DMS153 (cell line): ENCODE measurements at regions not wholly inside any gene's neighbourhood (a gene's known extent, or its start where the extent isn't known, plus 50 kb on each side); places are given as distances from the start of the nearest gene placed in this dataset.
"Not testable (repeated sequence)": the region's sequence is repeated elsewhere in the genome, so short reads cannot be mapped to it uniquely, and the experiment has no call there.

Source experiments
- DNase-seq: peaks from one replicate; lab custom pipeline; 2025; lab: John Stamatoyannopoulos, UW

DNA sequence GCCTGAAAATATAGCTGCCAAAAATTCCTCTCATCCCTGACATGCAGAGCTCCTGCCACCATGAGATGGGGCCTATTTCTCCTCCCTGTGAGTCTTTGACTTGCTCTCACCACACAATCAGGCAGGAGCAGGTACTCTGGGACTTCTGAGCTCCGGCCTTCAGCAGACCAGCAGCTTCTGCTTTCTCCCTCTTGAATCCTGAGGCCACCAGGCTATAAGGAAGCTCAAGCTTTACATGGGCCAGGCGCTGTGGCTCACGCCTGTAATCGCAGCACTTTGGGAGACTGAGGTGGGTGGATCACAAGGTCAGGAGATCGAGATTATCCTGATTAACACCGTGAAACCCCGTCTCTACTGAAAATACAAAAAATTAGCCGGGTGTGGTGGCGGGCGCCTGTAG, 238.7 kb upstream of the RREB1 start:
- no peak for DNase-seq

DNA sequence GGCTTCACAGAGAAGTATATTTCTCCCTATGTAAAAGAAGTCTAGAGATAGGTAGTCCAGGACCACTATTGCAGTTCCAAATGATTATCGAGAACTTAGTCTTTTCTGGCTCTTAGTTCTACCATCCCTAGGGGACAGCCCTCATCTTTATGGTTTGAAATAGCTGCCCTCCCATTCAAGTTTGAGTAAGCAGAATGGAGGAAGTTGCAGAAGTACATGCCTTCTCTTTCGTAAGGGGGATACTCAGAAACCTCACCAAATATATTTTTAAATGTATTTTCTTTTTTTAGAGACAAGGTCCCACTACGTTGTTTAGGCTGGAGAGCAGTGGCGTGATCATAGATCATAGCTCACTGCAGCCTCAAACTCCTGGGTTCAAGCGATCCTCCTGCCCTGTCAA, 236.8 kb upstream of the RREB1 start:
- DNase-seq: no peak

DNA sequence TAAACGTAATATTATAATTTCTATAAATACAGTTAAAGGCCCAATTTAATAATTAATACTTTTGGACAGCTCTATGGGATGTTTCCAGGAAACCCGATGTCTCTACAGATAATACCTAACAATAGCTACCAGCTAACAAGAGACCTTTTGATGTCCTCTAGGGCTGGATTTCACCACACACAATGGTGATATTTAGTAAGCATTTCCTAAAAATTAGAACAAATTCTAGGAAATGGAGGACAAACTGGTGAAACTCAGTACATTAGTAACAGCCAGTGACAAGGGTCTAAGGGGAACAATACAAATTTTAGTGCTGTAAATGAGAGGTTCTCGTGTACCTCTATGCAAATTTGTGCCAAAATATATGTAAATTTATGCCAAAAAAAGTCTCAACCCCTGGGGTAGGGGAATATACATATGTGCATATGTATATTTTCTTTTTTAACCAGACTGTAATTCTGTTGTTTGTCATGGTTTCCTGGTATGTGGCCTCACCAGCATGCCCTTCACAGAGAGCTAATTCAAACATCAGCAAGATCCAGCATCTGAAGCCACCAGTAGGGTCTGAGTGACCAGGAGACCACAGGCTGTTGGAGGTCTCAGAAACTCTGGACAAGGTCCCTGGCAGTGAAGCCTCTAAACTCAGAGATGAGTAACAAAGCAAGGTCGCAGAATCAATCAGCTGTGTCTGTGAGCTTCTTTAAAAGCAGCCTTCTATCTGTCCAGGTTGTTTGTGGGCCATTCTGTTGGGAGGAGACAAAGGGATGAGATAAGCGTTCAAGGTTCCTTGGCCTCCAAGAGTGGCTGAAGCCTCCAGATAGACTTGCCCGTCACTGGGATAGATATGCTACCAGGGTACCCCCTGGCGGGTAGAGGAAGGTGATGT, 235.1 kb upstream of the RREB1 start:
- no peak for DNase-seq

DNA sequence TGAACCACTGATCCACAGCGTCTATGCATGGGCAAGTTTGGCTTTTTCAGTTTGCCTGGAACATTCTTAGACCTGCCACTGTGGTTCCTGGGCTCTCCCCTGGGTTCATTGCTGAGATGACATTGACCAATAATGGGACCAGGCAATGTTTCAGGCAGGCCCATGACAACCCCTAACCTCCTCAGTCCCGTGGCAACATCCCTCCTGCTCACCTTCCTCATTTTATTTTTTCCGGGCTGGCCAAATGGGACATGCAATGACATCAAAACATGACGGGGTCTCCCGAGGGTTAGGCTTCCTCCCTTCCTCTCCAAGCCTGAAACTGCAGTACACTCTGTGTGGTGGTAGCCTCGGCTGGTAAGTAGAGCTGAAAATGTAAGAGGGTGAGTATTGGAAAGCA, 234.0 kb upstream of the RREB1 start:
- no peak for DNase-seq

DNA sequence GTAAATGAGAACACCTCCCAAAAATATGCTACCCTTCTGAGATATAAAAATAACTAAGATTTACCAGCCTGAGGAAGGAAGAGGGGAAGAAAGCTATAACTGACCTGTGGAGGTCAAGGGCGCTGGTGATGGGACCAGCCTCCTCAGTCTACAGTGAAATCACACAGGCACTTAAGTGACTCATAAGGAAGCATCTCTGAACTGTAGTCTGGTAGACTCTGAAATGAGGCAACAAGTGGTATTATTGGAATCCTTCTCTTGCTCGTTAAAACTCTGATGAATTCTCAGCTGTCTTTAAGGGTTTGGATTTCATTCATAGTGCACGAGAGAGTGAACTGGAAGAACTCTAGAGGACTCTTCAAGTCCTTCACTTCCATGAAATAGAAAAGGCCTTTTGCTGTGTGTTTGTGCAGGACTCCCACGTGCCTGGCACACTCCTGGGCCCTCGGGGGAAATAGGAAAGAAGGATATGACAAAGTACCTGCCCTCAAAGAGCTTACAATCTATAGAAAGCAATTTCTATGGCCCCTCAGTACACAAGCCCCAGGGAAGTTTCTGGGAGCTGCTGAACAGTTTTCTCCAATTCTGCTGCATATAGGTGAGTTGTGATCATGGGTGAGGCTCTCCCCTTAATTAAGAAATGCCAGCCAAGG, 231.8 kb upstream of the RREB1 start:
- no peak for DNase-seq

DNA sequence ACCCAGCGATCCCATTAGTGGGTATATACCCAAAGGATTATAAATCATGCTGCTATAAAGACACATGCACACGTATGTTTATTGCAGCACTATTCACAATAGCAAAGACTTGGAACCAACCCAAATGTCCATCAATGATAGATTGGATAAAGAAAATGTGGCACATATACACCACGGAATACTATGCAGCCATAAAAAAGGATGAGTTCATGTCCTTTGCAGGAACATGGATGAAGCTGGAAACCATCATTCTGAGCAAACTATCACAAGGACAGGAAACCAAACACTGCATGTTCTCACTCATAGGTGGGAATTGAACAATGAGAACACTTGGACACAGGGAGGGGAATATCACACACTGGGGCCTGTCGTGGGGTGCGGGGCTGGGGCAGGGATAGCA, 230.0 kb upstream of the RREB1 start:
- not testable (repeated sequence) for DNase-seq

DNA sequence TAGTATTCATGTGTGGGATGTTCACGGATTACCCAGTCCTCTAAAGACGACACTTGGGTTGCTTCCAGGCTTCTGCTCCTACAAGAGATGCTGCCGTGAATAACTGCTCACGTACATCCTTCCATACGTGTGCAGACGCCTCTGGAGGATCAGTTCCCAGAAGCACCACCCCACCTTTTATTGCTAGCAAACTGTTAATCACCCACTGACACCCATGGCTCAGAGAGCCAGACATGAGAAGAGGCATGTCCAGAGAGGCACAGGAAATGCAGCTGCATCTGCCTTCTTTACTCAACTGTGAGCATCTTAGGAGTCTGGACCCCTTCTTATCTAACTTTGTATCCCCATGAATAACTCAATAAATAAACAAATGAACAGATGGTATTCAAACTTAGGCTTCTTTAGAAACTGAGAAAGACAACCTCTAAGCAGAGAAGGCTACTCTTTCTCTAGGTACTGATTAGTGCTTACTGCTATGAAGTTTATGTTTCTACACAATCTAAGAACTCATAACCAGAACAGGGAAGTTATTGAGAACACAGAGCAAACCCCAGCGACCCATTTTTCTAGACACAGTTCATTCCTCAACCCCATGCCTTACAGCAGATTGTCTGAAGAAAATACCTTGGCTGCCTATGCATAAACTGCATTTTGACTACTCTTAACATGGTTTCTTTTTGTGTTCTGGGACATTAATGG, 228.7 kb upstream of the RREB1 start:
- no peak for DNase-seq

DNA sequence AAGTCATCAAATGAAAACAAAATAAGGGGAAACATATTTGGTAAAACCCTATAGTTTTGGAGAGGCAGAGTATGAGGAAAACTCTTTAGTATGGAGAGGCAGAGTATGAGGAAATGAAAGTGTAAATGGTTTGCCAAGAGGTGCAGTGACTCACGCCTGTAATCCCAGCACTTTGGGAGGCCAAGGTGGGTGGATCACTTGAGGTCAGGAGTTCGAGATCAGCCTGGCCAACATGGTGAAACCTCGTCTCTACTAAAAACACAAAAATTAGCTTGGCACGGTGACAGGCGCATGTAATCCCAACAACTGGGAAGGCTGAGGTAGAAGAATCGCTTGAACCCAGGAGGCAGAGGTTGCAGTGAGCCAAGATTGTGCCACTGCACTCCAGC, 228.2 kb upstream of the RREB1 start:
- not testable (repeated sequence) for DNase-seq

DNA sequence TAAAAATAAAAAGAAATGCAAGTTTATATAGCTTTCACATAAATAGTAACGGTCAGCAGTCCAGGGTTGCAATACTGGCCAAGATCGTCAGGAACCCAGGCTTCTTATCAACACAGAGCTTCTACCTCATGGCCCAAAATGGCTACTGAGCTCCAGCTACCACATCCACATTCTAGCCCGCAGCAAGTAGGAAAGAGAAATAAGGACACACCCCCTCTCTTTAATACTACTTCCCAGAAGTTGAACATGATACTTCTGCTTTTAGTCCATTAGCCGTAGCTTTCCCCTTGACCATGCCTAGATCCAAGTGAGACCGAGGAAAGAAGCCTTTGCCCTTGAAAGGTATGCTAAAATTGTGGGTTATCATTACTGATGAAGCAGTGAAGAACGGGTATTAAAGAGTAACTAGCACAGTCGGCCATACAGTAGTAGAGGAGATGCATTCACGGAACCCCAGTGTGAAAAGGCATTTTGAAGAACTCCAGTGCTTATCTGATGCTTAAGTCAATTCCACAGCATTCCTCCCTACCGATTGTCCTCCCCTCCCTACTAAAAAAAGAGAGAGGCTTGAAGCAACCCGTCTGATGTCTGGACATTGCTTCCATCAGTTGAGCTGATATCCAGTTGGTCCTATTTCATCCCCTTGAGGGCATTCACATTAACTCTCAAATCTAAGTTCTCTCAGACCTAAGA, 226.9 kb upstream of the RREB1 start:
- DNase-seq: no peak

DNA sequence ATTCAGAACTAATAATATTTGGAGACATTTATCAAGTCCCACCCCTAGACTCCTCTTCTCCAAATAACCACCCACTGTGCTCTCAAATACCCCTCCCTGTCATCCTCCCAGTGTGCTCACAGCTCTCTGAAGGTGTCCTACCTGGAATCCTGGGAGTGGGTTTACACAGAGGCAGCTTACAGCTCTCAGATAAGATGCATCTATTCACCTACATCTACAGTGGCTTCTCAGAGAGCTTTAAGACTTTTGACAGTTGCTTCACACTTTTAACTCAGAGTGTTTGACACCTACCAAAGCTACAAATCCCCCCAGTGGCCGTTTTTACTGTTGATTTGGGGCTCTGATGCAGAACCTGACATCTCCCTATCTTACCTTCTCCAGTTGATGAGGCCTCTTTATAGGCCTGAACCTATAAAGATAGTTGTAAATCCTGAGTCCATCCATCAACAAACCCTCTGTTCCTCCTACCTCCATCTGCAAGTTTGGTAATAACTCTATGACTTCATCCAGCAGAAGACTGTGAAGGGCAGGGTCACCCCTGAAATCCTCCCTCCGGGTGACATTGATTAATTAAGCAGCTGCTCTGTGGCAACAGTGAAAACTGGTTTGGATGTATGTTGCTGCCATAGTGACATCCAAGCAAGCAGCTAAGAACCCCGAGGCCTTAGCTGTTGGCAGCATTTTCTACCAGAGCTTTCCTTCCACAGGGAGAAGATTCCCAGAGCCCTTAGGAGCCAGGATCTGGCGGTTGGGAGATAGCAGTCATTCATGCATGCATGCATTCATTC, 226.1 kb upstream of the RREB1 start:
- no peak for DNase-seq

DNA sequence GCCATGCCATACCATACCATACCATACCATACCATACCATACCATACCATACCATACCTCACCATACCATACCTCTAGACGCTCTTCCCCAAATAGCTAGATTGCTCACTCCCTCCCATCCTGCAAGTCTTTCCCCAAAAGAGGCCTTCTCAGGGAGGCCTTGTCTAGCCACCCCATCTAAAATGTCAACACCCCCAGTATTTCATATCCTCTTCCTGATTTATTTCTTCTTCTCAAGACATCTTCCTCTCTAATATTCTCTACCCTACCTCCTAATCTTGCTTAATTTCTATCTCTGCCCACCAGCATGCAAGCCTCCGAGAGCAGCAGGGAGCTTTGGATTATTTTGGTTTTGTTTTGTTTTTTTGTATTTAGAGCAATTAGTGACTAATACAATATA, 225.2 kb upstream of the RREB1 start:
- no peak for DNase-seq

DNA sequence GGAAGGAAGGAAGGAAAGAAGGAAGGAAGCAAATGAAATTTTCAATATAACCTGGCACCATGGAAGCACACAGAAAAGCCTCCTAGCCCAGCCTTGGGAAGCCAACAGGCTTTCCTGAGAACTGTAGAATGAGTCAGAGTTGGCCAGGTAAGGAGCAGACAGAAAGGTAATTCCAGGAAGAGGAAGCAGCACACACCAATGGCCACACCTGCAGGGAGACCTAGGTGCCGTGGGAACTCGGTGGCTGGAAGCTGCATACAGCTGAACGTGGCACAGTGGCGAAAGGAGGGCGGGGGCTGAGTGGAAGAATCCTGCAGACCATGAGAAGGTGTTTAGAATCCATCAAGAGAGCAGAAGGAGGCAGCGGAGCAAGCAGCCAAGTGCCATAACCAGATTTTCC, 224.8 kb upstream of the RREB1 start:
- DNase-seq: no peak

DNA sequence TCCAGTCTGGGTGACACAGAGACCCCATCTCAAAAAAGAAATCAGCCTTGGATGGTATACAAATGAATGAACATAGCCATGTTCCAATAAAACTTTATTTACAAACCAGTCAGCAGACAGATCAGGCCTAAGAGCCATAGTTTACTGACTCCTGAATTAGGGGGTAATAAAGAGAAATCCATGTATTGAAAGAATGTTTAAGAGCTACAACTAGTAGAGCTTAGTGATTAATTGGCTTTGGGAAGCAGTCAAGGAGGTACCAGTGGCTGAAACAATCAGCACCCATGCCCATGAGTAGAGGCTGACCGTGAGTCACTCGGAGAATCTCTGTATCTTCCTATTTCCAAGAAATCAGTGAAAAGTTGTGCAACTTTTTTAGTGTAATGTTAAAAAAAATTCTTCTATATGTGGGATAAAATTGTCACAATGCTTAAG, 223.6 kb upstream of the RREB1 start:
- DNase-seq: no peak

DNA sequence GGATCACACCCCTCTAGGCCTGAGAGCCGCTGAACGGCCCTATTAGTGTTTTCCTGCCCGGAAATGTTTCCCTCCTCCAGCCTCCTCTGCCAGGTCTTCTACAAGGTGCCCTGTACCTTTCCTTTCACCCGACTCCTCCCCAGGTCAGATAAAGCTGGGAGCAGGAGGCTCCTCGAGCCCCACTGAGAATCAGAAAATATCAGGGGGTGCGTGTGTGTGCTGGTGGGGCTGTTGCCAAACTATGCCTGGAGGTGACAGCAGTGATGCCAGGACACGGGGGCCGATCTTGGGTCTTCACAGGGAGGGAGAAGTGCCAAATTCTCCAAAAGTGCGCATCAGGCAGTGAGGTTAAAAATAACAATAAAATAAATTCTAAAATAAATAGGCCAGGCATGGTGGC, 222.8 kb upstream of the RREB1 start:
- DNase-seq: no peak

DNA sequence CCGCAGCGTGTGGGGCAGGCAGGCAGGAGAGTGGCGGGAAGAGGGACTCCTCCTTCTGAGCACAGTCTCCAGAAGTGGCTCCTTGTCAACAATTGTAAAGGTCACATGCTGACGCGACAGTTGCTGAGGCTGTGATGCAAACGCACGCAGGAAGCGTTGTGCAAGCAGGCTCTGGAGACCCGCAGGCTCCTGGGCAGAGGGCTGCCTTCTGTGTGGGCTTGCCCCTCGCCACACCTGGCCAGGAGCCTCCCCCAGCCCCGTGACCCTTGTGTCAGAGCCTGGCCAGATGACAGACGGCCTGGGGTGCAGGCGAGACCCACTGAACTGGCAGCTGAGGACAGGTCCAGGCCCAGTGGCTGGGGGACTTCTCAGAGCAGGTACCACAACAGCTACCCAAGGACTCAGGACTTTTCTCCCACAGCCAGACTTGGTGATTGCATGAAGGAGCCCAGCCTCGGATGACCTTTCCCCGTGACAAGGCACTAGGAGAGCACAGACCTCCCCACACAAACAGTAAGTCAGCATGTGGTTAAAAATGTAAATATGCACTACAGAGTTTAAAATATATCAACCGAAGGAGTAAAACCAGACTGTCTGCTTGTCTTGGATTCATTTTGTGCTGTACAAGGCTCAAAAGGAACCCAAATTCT, 222.1 kb upstream of the RREB1 start:
- DNase-seq: no peak

DNA sequence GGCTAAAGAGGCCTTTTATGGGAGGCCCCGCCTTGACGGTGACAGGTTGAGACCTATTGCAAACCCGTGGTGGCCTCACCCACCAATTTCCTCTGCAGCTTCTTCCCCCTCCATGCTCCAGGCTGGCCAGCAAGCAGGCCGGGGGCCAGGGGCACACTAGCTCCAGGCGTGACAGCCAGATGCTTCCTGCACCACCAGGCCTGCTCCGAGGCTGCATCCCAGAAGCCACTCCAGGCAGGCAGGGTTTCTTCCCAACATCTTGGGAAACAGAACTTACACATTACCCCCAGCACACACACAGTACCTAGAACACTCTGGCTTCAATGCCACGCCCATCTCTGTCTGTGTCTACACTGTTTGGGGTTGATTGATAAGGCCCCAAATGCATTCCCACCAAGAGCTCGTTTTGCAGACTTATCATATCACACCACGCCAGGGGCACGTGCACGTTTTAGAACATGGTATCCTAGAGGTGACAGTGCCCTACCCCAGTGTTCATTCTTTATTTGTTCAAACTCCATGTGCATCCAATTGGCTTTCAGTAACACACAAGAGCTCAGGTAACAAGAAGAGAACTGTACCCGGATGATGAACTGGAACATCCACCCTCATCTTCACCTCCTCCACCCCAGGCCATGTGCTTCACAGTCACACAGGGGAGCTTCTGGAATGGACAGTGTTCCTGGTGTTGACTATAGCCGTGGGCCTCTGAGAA, 221.4 kb upstream of the RREB1 start:
- DNase-seq: no peak

DNA sequence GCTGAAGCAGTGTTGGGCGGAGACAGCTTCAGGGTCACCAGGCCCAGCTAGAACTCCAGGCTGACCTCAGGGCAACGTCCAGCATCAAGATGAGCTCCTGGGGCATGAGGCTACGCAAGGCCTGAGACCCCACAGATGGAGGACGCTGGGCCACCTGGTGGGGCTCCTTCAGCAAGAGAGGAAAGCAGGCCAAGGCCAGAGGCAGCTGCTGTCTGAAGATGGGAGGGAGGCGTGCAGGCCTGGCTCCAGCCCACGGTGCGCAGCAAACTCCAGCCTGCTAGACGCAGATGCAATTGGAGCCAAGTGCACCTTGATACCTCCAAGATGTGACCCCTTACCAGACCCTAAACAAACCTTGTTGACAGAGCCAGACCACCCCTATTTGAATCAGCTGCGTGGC, 220.9 kb upstream of the RREB1 start:
- DNase-seq: no peak

DNA sequence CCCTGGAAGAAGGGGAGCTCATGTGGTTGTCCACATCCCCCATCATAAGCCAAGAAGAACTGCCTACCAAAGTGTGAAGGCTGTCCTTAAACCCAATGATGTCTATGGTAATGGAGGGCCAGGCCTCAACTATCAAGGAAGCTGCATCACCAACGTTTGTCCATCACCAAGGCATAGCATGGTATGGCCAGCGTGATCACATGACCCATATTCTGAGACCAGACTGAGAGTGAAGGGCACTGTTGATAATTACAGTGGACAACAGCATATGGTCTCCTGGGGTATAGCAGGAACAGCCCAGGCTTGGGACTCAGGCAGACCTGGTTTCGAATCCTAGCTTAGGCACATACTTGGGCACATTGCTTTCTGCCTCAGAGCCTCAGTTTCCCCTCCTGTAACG, 218.2 kb upstream of the RREB1 start:
- DNase-seq: no peak

DNA sequence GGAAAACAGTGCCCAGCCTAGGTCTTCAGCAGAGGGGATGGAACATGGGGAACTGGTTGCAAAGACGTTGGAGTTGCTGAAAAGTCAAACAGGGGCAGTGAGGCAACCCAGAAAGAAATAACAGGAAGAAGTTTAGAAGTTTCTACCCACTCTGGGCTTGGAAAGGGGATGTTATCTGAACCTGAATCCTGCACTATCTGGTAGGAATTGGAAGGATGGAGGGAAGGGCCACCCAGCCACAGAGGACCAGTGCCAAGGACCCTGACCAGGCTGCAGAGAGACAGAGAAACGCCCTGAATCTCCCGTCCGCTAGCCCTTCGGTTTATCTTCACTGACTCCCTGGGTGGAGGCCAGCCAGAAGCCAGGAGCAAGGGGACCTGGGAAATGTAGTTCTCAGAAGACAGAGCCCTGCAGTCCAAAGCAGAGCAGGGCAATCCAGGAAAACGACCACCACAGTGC, 217.3 kb upstream of the RREB1 start:
- DNase-seq: no peak

DNA sequence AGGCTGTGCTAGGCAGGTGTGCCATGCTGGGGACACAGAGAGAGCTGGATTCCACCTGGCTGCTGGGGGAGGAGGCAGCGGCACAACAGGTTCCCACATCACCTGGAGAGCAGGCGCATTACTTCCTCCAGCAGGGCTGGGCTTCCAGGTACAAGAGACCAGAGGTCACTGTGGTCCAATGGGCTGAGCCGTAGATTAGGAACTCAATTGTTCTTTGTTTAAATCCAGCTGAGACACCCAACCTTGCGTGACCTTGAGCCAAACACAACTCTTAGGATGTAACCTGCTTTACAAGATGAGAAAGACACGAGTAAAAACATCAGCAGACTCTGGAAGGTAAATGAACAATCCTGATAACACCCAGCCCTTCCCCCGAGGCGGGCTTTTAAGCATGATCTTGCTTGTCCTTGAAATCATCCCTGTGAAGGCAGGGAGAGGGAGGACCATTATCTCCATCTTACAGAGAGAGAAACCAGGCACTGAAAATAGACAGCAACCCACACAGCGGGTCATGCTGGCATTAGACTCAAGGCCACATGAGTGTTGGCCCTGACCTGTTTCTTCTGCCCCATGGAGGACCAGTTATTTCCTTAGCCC, 216.5 kb upstream of the RREB1 start:
- DNase-seq: peak; percentile 70
